OCI-LY7 (cell line): ENCODE measurements at regions not wholly inside any gene's neighbourhood (a gene's known extent, or its start where the extent isn't known, plus 50 kb on each side); places are given as distances from the start of the nearest gene placed in this dataset.

Experiments
- BruUV-seq: library from RNA; stranded (reverse); fragments of 400-500 nt; replicated peaks from 2 replicates; lab custom pipeline; 2021; lab: Mats Ljungman, UMichigan
- CTCF ChIA-PET: fragments of 300-600 bp; sonication (Branson Sonifier 250); formaldehyde crosslinking; loops from one replicate; lab custom pipeline; 2022; ENCODE audit warnings: antibody characterized with exemption; ENCODE audit not compliant: unreplicated experiment; lab: Charles Lee
- POLR2A ChIA-PET: fragments of 300-600 bp; sonication (Branson Sonifier 250); formaldehyde crosslinking; loops from one replicate; lab custom pipeline; 2022; ENCODE audit warnings: antibody characterized with exemption; lab: Charles Lee
- DNase-seq: peaks from one replicate; pipeline ENCODE4 v3.0.0-alpha.2; 2015; ENCODE audit warnings: low spot score
- H2AFZ ChIP-seq: fragments of 200-600 bp; sonication (generic), shearing (Covaris generic); 2 replicates; pipeline ENCODE4 v1.6.1; 2014; ENCODE audit warnings: mild to moderate bottlenecking, antibody characterized with exemption, low read length, moderate library complexity
- H3K27ac ChIP-seq: fragments of 200-600 bp; sonication (generic); 2 replicates; pipeline ENCODE4 v1.5.1; 2014; ENCODE audit warnings: mixed run types, low read depth, mild to moderate bottlenecking, moderate library complexity, low read length, inconsistent platforms; ENCODE audit not compliant: poor library complexity, severe bottlenecking
- H3K36me3 ChIP-seq: fragments of 200-600 bp; sonication (generic); 2 replicates; pipeline ENCODE4 v1.6.1; 2014; ENCODE audit warnings: mild to moderate bottlenecking, antibody characterized with exemption, low read length, moderate library complexity, mixed read lengths; ENCODE audit not compliant: insufficient read depth
- H3K4me1 ChIP-seq: fragments of 200-600 bp; sonication (generic); 2 replicates; pipeline ENCODE4 v1.5.1; 2014; ENCODE audit warnings: mild to moderate bottlenecking, low read length; ENCODE audit not compliant: insufficient read depth, poor library complexity, severe bottlenecking
- H3K4me2 ChIP-seq: fragments of 200-600 bp; sonication (generic); 2 replicates; pipeline ENCODE4 v1.6.1; 2014; ENCODE audit warnings: mild to moderate bottlenecking, low read length
- H3K4me3 ChIP-seq: fragments of 200-600 bp; sonication (generic); 2 replicates; pipeline ENCODE4 v1.5.1; 2014; ENCODE audit warnings: mild to moderate bottlenecking, low read depth, low read length; ENCODE audit not compliant: poor library complexity, severe bottlenecking
- H3K79me2 ChIP-seq: fragments of 200-600 bp; sonication (generic); 2 replicates; pipeline ENCODE4 v1.6.1; 2016; ENCODE audit warnings: low read depth, mild to moderate bottlenecking, low read length, moderate library complexity, mixed read lengths; ENCODE audit not compliant: insufficient read depth
- H3K9me2 ChIP-seq: fragments of 200-600 bp; sonication (generic); 2 replicates; pipeline ENCODE4 v1.6.1; 2016; ENCODE audit warnings: mild to moderate bottlenecking, low read length, mixed read lengths; ENCODE audit not compliant: insufficient read depth
- H3K9me3 ChIP-seq: fragments of 200-600 bp; sonication (generic); 2 replicates; pipeline ENCODE4 v1.6.1; 2014; ENCODE audit warnings: mild to moderate bottlenecking, mixed run types, low read length, mixed read lengths
- H4K20me1 ChIP-seq: fragments of 200-600 bp; sonication (generic); 2 replicates; pipeline ENCODE4 v1.6.1; 2014; ENCODE audit warnings: mild to moderate bottlenecking, antibody characterized with exemption, low read length, moderate library complexity, mixed read lengths; ENCODE audit not compliant: insufficient read depth
- EZH2phosphoT487 ChIP-seq: fragments of 200-600 bp; sonication (generic); IDR thresholded peaks from 2 replicates; pipeline ENCODE4 v1.6.1; 2018; ENCODE audit warnings: low read depth, borderline replicate concordance, mild to moderate bottlenecking, mixed run types, antibody characterized with exemption, low read length, moderate library complexity, mixed read lengths
- intact Hi-C: fragments of 100-400 bp; cut with micrococcal nuclease; formaldehyde crosslinking; loops from one replicate; pipeline ENCODE4 v1.10.0; 2022; ENCODE audit not compliant: unreplicated experiment
- TF ChIP-seq, protein P1 (sequence below): fragments of 200-600 bp; sonication (generic); conservative IDR thresholded peaks from 2 replicates; pipeline ENCODE4 v1.5.1; 2014; ENCODE audit warnings: mild to moderate bottlenecking, antibody characterized with exemption, low read length, moderate library complexity, mixed read lengths

DNA sequence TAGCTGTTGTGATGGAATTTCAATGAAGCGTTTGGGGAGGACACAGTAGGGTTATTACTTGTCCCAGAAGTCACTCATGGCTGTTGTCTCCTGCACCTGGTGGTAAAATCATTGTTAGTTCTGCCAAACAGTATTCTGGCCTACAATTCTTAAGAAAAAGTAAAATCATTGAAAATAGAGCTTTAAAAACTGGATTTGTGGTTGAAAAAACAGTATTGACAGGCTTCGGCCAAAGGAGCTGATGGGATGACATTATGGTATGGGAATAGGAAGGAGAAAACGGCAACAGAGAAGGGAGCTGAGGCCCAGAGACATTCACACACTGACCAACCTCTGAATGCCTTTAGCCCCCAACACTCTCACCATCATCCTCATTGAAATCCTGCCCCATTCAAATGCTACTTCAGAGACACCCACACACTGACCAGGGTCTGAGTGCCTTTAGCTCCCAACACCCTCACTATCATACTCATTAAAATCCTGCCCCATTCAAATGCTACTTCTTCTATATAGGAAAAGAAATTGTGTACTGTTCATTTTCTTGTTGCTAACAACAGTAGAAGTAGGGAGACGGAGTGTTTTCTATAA, 114.1 kb upstream of the OSR1 start:
- intact Hi-C loops, result no loop called here
- Histone ChIP-seq H3K27ac (no peak overlapping the region), H3K4me1 (no peaks in the 10 kb centered on the region), H4K20me1 (no peaks in the 10 kb centered on the region), H3K79me2 (no peaks in the 10 kb centered on the region), H3K9me3 (no peaks in the 10 kb centered on the region), H3K4me2 (no peak overlapping the region), H3K4me3 (no peak overlapping the region), H3K9me2 (no peaks in the 10 kb centered on the region), H3K36me3 (no peaks in the 10 kb centered on the region), H2AFZ (no peak overlapping the region)
- no TSS peak for BruUV-seq
- POLR2A ChIA-PET, result no interaction called here
- TF ChIP-seq, protein P1, sequence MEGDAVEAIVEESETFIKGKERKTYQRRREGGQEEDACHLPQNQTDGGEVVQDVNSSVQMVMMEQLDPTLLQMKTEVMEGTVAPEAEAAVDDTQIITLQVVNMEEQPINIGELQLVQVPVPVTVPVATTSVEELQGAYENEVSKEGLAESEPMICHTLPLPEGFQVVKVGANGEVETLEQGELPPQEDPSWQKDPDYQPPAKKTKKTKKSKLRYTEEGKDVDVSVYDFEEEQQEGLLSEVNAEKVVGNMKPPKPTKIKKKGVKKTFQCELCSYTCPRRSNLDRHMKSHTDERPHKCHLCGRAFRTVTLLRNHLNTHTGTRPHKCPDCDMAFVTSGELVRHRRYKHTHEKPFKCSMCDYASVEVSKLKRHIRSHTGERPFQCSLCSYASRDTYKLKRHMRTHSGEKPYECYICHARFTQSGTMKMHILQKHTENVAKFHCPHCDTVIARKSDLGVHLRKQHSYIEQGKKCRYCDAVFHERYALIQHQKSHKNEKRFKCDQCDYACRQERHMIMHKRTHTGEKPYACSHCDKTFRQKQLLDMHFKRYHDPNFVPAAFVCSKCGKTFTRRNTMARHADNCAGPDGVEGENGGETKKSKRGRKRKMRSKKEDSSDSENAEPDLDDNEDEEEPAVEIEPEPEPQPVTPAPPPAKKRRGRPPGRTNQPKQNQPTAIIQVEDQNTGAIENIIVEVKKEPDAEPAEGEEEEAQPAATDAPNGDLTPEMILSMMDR, result no peak
- no peak for TF ChIP-seq EZH2phosphoT487
- CTCF ChIA-PET, result no interaction called here
- DNase-seq, result no peak

DNA sequence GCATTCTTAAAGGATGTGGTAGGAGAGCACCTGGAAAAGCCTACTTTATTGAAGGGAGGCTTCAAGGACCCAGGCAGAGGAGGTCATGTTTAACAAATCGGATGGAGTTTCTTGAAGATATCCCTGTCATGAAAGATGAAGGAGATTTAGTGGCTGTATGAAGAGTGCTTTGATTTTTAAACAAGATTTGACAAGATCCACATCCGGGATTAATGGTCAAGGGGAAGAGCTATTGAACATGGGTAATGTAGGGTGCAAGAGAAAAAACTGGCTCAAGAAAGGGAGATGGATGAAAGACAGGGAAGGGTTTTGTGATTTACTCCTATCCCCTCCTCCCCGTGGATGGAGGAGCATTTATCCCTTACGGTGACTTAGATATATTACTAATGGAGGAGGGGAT, 113.1 kb upstream of the OSR1 start:
- no peak for DNase-seq
- Histone ChIP-seq H3K36me3 (no peaks in the 10 kb centered on the region), H3K4me3 (no peak overlapping the region), H3K4me1 (no peaks in the 10 kb centered on the region), H3K4me2 (no peak overlapping the region), H4K20me1 (no peaks in the 10 kb centered on the region), H3K9me3 (no peaks in the 10 kb centered on the region), H3K9me2 (no peaks in the 10 kb centered on the region), H3K27ac (no peak overlapping the region), H2AFZ (no peak overlapping the region), H3K79me2 (no peaks in the 10 kb centered on the region)
- intact Hi-C loops, result no loop called here
- ChIA-PET POLR2A (no interaction called here), CTCF (no interaction called here)
- BruUV-seq, result no TSS peak
- TF ChIP-seq, protein P1, result no peak
- no peak for TF ChIP-seq EZH2phosphoT487

DNA sequence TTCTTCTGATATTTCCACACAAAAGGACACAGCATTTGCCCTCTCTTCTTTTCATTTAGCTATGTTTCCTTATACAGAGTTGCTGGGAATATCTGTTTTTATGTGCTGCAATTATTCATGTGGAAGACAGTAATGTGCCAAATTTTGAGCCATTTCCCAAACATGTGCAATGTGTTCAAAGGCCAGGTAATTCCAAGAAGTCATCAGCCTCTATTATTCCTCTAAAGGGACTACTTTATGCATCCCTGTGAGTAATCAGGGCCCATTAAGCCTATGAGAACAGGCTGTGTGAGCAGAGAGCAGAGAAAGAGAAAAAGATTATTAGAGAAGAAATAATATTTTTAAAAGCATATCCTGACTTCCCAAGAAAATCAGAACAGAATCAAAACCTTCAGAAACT, 107.6 kb upstream of the OSR1 start:
- no peaks in the 10 kb centered on the region for H3K9me3 ChIP-seq
- no peaks in the 10 kb centered on the region for H3K9me2 ChIP-seq
- no peaks in the 10 kb centered on the region for H4K20me1 ChIP-seq
- TF ChIP-seq, protein P1, result no peak
- no peak for TF ChIP-seq EZH2phosphoT487
- H2AFZ ChIP-seq, result no peak overlapping the region
- no peak overlapping the region for H3K27ac ChIP-seq
- intact Hi-C loops, result no loop called here
- ChIA-PET POLR2A (interaction anchor here (1.1 kb wide), 1 partner anchor 15 kb away, joined by 3 read pairs; no protein-coding TSS in a partner anchor), CTCF (no interaction called here)
- no TSS peak for BruUV-seq
- DNase-seq, result no peak
- no peak overlapping the region for H3K4me3 ChIP-seq
- H3K36me3 ChIP-seq, result no peaks in the 10 kb centered on the region
- no peak overlapping the region for H3K4me2 ChIP-seq
- no peaks in the 10 kb centered on the region for H3K4me1 ChIP-seq
- no peaks in the 10 kb centered on the region for H3K79me2 ChIP-seq
